AG10803 (cell line): ENCODE measurements at regions not wholly inside any gene's neighbourhood (a gene's known extent, or its start where the extent isn't known, plus 50 kb on each side); places are given as distances from the start of the nearest gene placed in this dataset.
A peak's percentile ranks its signal among the peaks of the same experiment; 100 is the strongest.

Source experiments
- DNase-seq: peaks from one replicate; pipeline ENCODE4 v3.0.0; 2010; ENCODE audit warnings: low read depth
- H3K4me3 ChIP-seq: 2 replicates; pipeline ENCODE4 v1.5.1; 2011; ENCODE audit warnings: mild to moderate bottlenecking, low read length, control low read depth
- CTCF ChIP-seq: conservative IDR thresholded peaks from 2 replicates; pipeline ENCODE4 v1.5.1; 2011; ENCODE audit warnings: mild to moderate bottlenecking, low read length, control low read depth, inconsistent platforms

- H3K4me3 ChIP-seq = no peak overlapping the region
- DNase-seq = peak; percentile 93
- no peak for TF ChIP-seq CTCF
Measured at GRCh38 chr20:9015984-9016324, 52.9 kb upstream of the PLCB4 start.

DNA sequence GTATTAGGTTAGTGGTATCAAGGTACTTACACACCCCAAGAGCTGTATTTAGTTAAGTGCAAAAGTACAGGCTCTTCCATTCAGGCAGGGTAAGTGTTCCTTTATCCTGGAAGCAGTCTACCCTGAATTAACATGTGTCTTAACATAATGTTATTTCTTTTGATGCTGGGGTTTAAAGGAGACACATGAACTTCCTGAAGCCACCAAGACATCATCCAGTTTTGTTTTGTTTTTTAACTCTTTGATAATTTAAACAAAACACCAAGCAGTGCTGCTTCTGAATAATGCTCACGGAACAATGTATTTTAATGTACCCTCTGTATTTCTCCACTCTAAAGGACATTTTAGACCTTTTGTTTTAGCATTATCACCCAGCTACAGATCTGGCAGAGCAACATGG lies 50.5 kb upstream of the PLCB4 start:
- no peak for TF ChIP-seq CTCF
- DNase-seq = no peak
- no peak overlapping the region for H3K4me3 ChIP-seq
